Fibroblast of pulmonary artery (primary cell): ENCODE measurements at regions not wholly inside any gene's neighbourhood (a gene's known extent, or its start where the extent isn't known, plus 50 kb on each side); places are given as distances from the start of the nearest gene placed in this dataset.

Experiments
- DNase-seq: peaks from one replicate; pipeline ENCODE4 v3.0.0-alpha.2; 2010; ENCODE audit warnings: low read depth
- H3K4me3 ChIP-seq: replicated peaks from 2 replicates; pipeline ENCODE4 v1.5.1; 2011; ENCODE audit warnings: low read depth, mild to moderate bottlenecking, control low read depth, low read length, moderate library complexity
- CTCF ChIP-seq: IDR thresholded peaks from 2 replicates; pipeline ENCODE4 v1.5.1; 2011; ENCODE audit warnings: mild to moderate bottlenecking, control low read depth, low read length, inconsistent platforms; ENCODE audit errors: missing control alignments

DNA sequence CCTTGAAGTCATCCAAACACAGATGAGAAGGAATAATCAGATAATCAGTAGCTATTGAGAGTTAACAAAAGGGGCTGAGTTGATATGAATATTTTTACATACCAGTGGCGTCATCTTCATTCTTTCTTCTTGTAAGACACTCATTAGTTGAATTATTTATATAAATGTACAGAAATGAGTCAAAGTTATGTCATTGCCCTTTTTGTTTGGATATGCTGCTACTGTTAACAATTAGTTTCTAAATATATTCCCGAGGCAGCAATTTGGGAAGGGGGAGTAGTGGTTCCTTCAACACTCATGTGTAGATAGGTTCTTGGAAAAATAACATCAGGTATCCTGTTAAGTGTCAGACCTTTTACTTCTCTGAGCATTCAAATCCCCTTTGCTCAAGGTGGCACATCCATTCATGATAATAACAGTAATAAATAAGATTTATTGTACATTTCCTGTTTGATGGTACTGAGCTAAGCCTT, 436.6 kb downstream of the SPRY1 start:
- H3K4me3 ChIP-seq, result no peak overlapping the region
- no peak for DNase-seq
- no peak for TF ChIP-seq CTCF

DNA sequence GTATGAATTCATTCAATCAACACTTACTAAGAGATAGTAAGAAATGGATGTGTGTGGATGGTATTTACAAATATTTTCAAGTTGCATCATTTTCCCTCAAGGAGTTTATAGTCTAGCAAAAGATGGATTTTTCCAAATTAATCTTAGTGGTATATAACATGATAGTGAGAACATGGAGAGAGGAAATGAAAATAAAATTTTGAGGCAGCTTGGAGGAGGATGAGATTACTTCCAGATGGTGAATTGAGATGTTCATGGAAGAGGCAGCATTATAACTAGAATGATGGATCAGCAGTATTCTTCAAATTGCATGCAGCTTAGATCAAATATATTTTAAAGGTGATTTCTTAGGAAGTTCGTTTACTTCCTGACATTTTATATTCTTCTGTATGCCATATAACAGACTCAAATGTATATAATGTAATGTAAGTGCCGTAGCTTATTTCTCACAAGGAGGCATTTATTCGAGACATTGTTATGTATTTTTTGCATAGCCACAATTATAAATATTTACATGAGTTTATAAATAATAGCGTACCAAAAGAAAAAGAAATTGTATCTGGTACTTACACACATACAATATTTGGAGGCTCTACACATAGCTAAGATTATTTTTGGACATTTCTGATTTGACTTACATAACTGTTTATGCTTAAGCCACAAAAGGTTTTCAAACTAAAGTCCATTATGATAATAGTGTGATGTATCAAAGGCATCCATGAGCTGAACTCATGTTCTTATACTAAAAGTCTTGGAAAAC, 439.4 kb downstream of the SPRY1 start:
- no peak for TF ChIP-seq CTCF
- no peak for DNase-seq
- H3K4me3 ChIP-seq, result no peak overlapping the region

- TF ChIP-seq CTCF, result no peak
- DNase-seq, result no peak
- no peak overlapping the region for H3K4me3 ChIP-seq
Observed at GRCh38 chr4:123836851-123837595, 440.4 kb downstream of the SPRY1 start.

- H3K4me3 ChIP-seq, result no peak overlapping the region
- no peak for DNase-seq
- TF ChIP-seq CTCF, result no peak
Observed at GRCh38 chr4:123838474-123838873, 441.9 kb downstream of the SPRY1 start.

- no peak overlapping the region for H3K4me3 ChIP-seq
- TF ChIP-seq CTCF, result no peak
- DNase-seq, result no peak
Observed at GRCh38 chr4:123840197-123840596, 443.6 kb downstream of the SPRY1 start.

GRCh38 chr4:123841447-123842121, 445.0 kb downstream of the SPRY1 start:
- no peak for TF ChIP-seq CTCF
- H3K4me3 ChIP-seq, result no peak overlapping the region
- DNase-seq, result no peak
